WI38 (cell line): ENCODE measurements at regions not wholly inside any gene's neighbourhood (a gene's known extent, or its start where the extent isn't known, plus 50 kb on each side); places are given as distances from the start of the nearest gene placed in this dataset.

ENCODE experiments used
- H3K4me3 ChIP-seq: 2 replicates; pipeline ENCODE4 v1.5.1; 2011; ENCODE audit warnings: low read depth, mild to moderate bottlenecking, control low read depth, low read length
- TF ChIP-seq, protein P1 (sequence below): IDR thresholded peaks from 2 replicates; pipeline ENCODE4 v1.5.1; 2012; ENCODE audit warnings: low read depth, mild to moderate bottlenecking, control low read depth, low read length

DNA sequence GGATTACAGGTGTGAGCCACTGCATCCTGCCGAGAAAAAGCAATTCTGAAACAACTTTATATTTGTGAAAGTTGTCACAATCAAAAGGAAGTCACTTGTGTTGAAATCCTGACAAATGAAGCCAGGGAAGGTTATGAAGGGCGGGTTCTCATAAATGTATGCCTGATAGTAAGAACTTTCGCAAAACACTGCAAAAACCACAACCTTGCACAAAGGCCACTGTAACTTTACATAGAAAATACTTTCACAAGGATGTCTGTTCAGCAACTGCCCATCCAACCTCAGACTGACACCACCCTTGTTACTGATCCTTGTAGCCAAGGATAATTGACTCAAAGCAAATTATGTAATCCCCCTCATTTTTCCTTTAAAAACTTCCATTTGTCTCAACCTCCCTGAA is 90.6 kb downstream of the SLC4A3 start:
- no peak overlapping the region for H3K4me3 ChIP-seq
- TF ChIP-seq, protein P1, sequence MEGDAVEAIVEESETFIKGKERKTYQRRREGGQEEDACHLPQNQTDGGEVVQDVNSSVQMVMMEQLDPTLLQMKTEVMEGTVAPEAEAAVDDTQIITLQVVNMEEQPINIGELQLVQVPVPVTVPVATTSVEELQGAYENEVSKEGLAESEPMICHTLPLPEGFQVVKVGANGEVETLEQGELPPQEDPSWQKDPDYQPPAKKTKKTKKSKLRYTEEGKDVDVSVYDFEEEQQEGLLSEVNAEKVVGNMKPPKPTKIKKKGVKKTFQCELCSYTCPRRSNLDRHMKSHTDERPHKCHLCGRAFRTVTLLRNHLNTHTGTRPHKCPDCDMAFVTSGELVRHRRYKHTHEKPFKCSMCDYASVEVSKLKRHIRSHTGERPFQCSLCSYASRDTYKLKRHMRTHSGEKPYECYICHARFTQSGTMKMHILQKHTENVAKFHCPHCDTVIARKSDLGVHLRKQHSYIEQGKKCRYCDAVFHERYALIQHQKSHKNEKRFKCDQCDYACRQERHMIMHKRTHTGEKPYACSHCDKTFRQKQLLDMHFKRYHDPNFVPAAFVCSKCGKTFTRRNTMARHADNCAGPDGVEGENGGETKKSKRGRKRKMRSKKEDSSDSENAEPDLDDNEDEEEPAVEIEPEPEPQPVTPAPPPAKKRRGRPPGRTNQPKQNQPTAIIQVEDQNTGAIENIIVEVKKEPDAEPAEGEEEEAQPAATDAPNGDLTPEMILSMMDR = no peak

DNA sequence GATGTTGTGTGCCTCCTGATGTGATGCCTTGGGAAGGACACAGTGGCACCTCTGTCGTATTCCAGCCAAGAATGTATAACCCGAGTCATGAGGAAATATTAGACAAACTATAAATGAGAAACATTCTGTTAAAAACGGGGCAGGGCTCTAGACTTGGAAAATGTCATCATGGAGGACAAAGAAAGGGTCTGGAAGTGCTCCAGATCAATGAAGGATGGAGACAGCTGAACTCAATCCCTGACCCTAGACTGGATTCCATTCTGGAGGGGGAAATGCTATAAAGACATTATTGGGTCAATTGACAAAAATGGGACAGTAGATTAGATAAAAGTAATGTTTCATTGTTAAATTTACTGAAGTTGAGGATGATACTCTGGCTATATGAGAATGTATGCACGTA is 92.1 kb downstream of the SLC4A3 start:
- no peak overlapping the region for H3K4me3 ChIP-seq
- TF ChIP-seq, protein P1 = no peak

DNA sequence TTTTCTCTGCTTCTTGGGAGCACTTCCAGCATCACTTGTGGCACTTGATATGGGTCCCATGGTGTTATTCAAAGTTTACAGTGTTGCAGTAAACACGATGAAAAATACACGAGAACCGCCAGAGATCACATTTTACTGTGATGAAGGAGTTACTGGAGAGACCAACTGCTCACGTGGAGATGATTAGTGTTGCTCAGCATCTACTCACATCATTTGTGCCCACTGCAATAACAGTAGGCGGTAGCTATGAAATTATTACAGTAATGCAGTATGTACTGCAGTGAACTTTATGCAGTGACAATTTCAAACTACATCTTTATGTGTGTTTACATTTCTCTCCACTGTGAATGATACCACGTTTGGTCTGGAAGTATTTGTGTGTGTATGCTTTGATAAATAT is 93.5 kb downstream of the SLC4A3 start:
- TF ChIP-seq, protein P1 = no peak
- no peak overlapping the region for H3K4me3 ChIP-seq

DNA sequence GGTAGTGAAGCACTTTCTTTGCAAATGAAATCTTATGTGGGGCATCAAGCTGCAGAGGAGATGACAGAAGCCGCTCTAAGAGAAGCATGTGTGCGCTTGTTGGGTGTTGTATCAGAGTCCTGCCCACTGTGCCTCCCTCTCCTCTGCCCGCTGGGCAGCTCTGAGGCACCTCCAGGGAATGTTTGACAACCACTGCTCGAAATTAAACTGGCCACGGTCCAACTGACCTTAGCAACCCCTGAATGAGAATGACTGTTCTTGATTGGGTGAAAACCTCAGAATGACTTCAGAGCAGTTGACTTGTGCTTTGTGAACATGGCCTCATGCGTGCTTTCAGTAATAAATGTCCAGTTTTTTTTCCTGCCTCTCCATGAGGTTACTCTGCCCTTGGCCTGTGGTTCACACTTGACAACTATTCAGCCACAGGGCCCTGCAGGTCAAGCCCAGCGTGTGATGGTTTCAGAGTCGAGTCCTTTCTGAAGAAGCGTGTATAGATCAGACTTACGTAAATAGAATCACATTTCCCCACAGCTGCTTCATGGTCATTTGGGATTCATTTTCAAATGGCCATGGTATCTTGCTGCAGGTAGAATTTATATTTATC is 94.9 kb downstream of the SLC4A3 start:
- TF ChIP-seq, protein P1 = no peak
- H3K4me3 ChIP-seq = no peak overlapping the region

DNA sequence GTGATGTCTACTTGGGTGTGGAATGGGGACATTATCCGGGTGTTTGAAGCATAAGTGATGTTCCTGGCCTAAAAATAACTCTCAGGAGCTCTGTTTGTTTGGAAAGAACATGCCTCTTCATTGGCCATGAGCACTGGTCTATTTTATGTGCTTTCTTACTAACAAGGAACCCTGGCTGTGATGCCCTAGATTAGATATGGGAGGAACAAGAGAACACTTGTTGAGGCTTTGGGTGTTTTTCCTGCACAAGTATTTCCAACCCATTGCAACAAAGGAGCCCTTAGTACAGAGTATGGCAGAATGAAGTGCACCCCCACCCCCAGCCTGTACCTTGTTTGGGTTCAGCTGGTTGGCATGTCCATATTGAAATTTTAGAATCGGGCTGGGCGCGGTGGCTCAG is 95.9 kb downstream of the SLC4A3 start:
- TF ChIP-seq, protein P1 = no peak
- no peak overlapping the region for H3K4me3 ChIP-seq

DNA sequence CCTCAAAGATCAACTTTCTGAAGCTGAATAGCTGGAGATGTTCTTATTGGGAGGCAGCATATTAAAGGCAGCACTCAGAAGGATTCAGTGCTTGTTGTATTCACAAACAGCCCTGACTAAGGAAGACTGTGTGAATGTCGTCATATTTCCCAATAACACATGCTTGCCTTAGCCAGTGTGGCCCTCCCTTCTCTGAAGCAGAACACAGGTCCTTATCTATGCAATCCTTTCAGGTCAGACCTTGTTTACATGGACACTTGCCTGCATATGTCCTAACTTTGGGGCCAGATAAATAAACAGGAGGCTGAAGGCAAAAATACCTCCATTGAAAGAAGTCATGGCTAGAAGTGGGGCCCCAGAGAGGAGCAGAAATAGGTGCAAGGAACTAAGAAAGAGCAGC is 97.2 kb downstream of the SLC4A3 start:
- no peak overlapping the region for H3K4me3 ChIP-seq
- TF ChIP-seq, protein P1 = no peak

DNA sequence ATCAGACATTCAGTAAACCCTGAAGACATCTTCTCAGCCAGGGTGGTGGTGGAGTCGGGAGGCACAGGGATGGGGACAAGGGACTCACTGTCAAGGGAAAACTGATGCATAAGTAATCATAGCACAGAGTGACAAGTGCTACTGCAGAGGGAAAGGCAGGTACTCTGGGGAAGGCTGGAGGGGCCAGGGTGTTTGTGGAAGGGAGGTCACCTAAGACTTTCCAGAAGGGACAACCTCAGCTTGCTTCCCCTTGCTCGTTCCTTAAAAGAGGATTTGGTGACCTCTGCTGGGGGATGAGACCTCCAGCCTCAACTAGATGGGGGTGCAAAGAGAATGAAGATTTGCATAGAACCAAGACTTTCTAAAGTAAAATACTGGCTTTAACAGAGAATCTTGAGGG is 99.5 kb downstream of the SLC4A3 start:
- no peak overlapping the region for H3K4me3 ChIP-seq
- TF ChIP-seq, protein P1 = no peak
